ENCODE measurements at regions not wholly inside any gene's neighbourhood (a gene's known extent, or its start where the extent isn't known, plus 50 kb on each side); places are given as distances from the start of the nearest gene placed in this dataset.

DNA sequence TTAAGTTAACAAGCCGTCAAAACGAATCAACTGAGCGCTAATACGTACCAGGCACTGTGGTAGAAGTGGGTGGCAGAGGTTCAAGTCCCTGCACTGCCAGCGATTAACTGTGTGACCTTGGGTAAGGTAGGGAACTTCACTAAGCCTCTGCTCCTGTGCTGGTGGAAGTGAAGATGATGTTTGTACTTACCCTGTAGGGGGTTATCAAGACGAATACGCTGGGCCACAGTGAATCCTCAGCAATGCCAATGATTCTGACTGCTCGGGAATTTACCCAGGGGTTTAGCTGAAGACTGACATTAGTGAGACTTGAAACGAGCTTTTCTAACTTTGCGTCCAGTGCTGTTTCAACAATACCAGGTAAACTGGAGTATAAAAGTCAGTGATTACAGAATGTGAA lies 305.3 kb downstream of the FGF9 start:
- TF ChIP-seq ZFX (IDR thresholded peaks at IDR 0.05; ENCODE audit: borderline replicate concordance) = no peak
- TF ChIP-seq, protein P1, sequence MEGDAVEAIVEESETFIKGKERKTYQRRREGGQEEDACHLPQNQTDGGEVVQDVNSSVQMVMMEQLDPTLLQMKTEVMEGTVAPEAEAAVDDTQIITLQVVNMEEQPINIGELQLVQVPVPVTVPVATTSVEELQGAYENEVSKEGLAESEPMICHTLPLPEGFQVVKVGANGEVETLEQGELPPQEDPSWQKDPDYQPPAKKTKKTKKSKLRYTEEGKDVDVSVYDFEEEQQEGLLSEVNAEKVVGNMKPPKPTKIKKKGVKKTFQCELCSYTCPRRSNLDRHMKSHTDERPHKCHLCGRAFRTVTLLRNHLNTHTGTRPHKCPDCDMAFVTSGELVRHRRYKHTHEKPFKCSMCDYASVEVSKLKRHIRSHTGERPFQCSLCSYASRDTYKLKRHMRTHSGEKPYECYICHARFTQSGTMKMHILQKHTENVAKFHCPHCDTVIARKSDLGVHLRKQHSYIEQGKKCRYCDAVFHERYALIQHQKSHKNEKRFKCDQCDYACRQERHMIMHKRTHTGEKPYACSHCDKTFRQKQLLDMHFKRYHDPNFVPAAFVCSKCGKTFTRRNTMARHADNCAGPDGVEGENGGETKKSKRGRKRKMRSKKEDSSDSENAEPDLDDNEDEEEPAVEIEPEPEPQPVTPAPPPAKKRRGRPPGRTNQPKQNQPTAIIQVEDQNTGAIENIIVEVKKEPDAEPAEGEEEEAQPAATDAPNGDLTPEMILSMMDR (IDR thresholded peaks at IDR 0.05) = no peak
- H3K27ac ChIP-seq = no peak overlapping the region

DNA sequence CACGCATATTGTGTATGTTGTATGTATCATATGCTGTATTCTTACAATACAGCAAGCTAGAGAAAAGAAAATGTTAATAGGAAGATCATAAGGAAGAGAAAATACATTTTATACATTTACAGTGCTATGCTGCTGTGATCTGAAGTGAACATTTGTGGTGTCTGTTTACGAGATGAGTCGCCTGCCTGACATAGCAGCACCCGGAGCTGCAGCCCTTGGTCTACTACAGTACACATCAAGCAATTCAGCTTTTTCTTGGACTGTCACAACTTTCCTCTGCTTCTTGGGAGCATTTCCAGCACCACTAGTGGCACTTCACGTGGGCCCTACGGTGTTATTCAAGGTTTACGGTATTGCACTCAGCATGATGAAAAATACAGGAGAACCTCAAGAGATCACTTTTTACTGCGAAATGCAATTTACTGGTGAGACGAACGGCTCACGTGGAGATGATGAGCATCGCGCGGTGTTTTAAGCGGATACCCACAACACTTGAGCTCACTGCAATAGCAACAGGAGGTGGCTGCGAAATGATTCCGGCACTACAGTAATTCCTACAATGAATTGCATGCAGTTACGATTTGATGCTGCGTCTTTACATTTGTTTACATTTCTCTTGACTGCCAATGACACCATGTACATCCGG lies 308.4 kb downstream of the FGF9 start:
- no peak for TF ChIP-seq ZFX (IDR thresholded peaks at IDR 0.05; ENCODE audit: borderline replicate concordance)
- TF ChIP-seq, protein P1 (IDR thresholded peaks at IDR 0.05) = no peak
- no peak overlapping the region for H3K27ac ChIP-seq

DNA sequence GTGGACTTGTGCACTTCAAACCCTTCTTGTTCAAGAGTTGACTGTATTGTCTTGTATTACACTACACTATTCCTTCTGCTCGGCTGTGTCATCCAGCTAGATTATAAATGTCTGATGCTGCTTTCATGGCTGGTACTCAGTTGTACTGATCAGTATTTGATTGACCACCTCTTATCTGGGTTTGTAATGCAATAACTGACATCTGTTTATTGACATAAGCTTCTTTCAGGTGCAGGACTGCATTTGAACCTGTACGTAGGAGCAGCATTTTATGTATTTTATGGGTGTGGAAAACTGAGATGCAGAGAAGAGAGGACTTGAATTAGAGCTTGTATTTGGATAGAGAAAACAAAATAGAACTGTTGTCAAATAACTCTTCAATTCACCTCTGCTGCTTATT lies 309.2 kb downstream of the FGF9 start:
- no peak for TF ChIP-seq ZFX (IDR thresholded peaks at IDR 0.05; ENCODE audit: borderline replicate concordance)
- TF ChIP-seq, protein P1 (IDR thresholded peaks at IDR 0.05) = no peak
- H3K27ac ChIP-seq = no peak overlapping the region

DNA sequence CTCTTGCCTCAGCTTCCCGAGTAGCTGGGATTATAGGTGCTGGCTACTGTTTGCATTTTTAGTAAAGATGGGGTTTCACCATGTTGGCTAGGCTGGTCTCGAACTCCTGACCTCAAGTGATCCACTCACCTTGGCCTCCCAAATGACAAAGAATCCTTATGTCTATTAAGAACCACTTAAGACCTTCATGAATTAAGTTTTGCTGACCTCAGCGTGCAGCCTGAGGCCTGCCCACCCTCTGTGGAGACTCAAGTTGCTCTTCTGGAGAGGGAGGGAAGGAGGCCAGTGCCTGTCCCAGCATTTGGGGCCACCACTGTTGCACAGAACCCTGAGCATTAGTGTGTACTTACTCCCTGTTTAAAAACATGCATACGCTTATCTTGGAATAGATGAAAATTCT lies 313.3 kb downstream of the FGF9 start:
- H3K27ac ChIP-seq = no peak overlapping the region
- TF ChIP-seq, protein P1 (IDR thresholded peaks at IDR 0.05) = no peak

DNA sequence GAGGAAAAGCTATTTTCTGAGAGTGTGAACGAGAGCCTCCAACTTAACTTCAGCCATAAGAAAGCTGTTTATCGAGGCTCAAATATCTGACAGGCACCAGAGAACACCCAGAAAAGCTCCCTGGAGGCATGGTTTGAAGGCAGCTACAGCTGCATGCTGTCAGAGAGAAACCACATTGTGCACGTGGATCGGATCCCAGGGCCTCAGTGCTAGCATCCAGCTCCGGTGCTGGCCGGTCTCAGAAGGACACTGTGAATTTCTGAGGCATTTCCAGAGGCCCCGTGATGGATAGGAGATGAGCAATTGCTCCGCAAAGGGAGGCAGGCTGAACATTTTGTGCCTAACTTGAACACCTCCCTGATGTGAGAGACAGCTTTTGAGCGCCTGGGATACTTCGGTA lies 315.7 kb downstream of the FGF9 start:
- TF ChIP-seq, protein P1 (IDR thresholded peaks at IDR 0.05) = no peak
- TF ChIP-seq ZFX (IDR thresholded peaks at IDR 0.05; ENCODE audit: borderline replicate concordance) = no peak
- no peak overlapping the region for H3K27ac ChIP-seq

DNA sequence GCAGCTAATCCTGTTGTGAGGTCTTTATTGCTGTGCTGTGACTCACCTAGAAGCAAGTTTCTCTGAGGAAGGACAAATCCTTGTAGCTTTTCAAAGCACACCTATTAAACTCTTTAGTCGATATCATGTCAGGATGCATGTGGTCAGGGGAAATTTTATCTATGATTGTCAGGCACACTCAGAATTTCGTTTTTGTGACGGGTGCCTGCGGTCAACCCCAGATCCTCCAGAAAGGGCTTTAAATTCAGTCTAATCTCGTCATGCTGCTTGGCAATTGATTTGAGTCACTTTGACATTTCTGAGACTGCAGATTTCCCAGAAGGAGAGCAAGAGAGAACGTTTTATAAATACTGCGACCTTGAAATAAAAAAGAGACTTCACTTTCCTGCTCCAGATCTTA lies 316.9 kb downstream of the FGF9 start:
- no peak for TF ChIP-seq ZFX (IDR thresholded peaks at IDR 0.05; ENCODE audit: borderline replicate concordance)
- TF ChIP-seq, protein P1 (IDR thresholded peaks at IDR 0.05) = no peak
- no peak overlapping the region for H3K27ac ChIP-seq

DNA sequence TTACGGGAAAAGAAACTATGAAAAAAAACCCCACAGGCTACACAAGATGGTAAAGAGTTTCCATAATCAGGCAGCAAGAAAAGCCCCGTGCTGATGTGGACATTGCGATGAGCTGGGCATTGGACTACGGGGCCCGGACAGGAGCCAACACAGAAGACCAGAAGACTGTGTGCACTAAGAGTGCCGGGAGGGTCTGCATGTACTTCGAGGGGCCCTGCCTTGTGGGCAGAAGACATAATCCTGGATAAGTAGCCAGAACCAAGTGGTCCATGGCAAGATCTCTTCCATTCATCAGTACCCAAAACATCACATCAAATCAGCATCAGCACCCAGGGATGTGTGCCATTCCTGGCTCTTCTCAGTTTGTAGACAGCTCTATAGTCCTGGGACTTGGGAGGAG lies 317.8 kb downstream of the FGF9 start:
- TF ChIP-seq, protein P1 (IDR thresholded peaks at IDR 0.05) = no peak
- TF ChIP-seq ZFX (IDR thresholded peaks at IDR 0.05; ENCODE audit: borderline replicate concordance) = no peak
- H3K27ac ChIP-seq = no peak overlapping the region

Measured in 22Rv1 (cell line).